ENCODE measurements at regions not wholly inside any gene's neighbourhood (a gene's known extent, or its start where the extent isn't known, plus 50 kb on each side); places are given as distances from the start of the nearest gene placed in this dataset.
A peak's percentile ranks its signal among the peaks of the same experiment; 100 is the strongest.

DNA sequence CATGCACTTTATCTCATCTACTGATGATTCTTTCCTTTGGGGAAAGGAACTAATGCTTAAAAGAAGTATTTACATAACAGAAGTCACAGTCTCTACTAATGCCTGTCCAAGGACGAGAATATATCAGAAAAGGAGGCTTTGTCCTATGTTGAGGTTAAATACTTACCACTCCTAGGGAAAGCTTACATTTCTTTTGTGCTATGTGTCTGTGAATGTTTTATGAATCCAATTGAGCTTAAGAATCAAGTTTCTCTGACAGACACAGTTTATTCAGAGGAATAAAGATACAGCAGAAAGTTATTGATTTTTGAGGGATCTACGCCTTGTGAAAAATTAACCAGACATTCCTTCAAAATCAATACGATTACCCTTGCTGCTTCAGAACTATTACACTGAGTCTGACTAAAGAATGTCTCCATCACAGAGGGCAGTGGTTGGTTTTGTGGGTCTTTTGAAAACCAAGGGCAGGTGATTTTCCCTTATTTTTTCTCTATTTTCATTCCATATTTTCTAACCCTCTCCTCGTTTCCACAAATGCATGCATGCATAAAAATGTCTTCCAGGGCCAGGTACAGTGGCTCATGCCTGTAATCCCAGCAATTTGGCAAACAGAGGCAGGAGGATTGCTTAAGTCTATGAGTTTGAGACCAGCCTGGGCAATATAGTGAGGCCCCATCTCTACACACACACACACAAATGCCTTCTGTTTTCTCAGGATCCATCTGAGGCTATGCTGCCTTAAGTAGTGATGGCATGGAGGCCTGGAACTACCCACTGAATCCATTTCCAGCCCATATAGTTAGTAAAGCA lies 1095.1 kb downstream of the GALC start (continued):
- TF ChIP-seq, protein P1, sequence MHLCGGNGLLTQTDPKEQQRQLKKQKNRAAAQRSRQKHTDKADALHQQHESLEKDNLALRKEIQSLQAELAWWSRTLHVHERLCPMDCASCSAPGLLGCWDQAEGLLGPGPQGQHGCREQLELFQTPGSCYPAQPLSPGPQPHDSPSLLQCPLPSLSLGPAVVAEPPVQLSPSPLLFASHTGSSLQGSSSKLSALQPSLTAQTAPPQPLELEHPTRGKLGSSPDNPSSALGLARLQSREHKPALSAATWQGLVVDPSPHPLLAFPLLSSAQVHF (CRISPR knock-in tag; IDR thresholded peaks at IDR 0.05): no peak
- no peak for TF ChIP-seq MTF2 (CRISPR knock-in tag; IDR thresholded peaks at IDR 0.05; ENCODE audit: borderline replicate concordance)
- no peak for TF ChIP-seq BRF2 (CRISPR knock-in tag; IDR thresholded peaks at IDR 0.05)
- TF ChIP-seq, protein P2, sequence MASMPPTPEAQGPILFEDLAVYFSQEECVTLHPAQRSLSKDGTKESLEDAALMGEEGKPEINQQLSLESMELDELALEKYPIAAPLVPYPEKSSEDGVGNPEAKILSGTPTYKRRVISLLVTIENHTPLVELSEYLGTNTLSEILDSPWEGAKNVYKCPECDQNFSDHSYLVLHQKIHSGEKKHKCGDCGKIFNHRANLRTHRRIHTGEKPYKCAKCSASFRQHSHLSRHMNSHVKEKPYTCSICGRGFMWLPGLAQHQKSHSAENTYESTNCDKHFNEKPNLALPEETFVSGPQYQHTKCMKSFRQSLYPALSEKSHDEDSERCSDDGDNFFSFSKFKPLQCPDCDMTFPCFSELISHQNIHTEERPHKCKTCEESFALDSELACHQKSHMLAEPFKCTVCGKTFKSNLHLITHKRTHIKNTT (CRISPR knock-in tag; IDR thresholded peaks at IDR 0.05): no peak
- TF ChIP-seq ZSCAN22 (CRISPR knock-in tag; IDR thresholded peaks at IDR 0.05): no peak
- no peak for TF ChIP-seq ZKSCAN5 (CRISPR knock-in tag; IDR thresholded peaks at IDR 0.05)
- TF ChIP-seq, protein P3, sequence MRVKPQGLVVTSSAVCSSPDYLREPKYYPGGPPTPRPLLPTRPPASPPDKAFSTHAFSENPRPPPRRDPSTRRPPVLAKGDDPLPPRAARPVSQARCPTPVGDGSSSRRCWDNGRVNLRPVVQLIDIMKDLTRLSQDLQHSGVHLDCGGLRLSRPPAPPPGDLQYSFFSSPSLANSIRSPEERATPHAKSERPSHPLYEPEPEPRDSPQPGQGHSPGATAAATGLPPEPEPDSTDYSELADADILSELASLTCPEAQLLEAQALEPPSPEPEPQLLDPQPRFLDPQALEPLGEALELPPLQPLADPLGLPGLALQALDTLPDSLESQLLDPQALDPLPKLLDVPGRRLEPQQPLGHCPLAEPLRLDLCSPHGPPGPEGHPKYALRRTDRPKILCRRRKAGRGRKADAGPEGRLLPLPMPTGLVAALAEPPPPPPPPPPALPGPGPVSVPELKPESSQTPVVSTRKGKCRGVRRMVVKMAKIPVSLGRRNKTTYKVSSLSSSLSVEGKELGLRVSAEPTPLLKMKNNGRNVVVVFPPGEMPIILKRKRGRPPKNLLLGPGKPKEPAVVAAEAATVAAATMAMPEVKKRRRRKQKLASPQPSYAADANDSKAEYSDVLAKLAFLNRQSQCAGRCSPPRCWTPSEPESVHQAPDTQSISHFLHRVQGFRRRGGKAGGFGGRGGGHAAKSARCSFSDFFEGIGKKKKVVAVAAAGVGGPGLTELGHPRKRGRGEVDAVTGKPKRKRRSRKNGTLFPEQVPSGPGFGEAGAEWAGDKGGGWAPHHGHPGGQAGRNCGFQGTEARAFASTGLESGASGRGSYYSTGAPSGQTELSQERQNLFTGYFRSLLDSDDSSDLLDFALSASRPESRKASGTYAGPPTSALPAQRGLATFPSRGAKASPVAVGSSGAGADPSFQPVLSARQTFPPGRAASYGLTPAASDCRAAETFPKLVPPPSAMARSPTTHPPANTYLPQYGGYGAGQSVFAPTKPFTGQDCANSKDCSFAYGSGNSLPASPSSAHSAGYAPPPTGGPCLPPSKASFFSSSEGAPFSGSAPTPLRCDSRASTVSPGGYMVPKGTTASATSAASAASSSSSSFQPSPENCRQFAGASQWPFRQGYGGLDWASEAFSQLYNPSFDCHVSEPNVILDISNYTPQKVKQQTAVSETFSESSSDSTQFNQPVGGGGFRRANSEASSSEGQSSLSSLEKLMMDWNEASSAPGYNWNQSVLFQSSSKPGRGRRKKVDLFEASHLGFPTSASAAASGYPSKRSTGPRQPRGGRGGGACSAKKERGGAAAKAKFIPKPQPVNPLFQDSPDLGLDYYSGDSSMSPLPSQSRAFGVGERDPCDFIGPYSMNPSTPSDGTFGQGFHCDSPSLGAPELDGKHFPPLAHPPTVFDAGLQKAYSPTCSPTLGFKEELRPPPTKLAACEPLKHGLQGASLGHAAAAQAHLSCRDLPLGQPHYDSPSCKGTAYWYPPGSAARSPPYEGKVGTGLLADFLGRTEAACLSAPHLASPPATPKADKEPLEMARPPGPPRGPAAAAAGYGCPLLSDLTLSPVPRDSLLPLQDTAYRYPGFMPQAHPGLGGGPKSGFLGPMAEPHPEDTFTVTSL (CRISPR knock-in tag; IDR thresholded peaks at IDR 0.05; ENCODE audit: borderline replicate concordance): peak; percentile 87; the same call in 1 of the 2 replicates
- peak; percentile 74; the same call in 1 of the 2 replicates for TF ChIP-seq ZNF609 (CRISPR knock-in tag; IDR thresholded peaks at IDR 0.05; ENCODE audit: borderline replicate concordance)
- TF ChIP-seq SALL1 (CRISPR knock-in tag; IDR thresholded peaks at IDR 0.05): peak; percentile 62; the same call in 1 of the 2 replicates
- no peak for TF ChIP-seq ZNF891 (CRISPR knock-in tag; IDR thresholded peaks at IDR 0.05)
- TF ChIP-seq ZNF605 (CRISPR knock-in tag; IDR thresholded peaks at IDR 0.05): no peak
- no peak for TF ChIP-seq ZNF382 (CRISPR knock-in tag; IDR thresholded peaks at IDR 0.05; ENCODE audit: borderline replicate concordance)
